Uterus (tissue), 2 donors: ENCODE measurements at regions not wholly inside any gene's neighbourhood (a gene's known extent, or its start where the extent isn't known, plus 50 kb on each side); places are given as distances from the start of the nearest gene placed in this dataset.

Experiments used
- POLR2A ChIP-seq, 2 donors: fragments of 450-650 bp; IDR thresholded peaks; one replicate each; pipeline ENCODE4 v1.6.1; 2016; ENCODE audit warnings: antibody characterized with exemption in 2 of 2, mild to moderate bottlenecking in 1 of 2, moderate library complexity in 1 of 2
- TF ChIP-seq, protein P1 (sequence below), 4 experiments: fragments of 200-600 bp in 2 of 4; fragments of 450-650 bp in 2 of 4; sonication (generic) in 2 of 4; IDR thresholded peaks; one replicate each; pipeline ENCODE4 v1.5.1; 2016 to 2019; ENCODE audit warnings: antibody characterized with exemption in 4 of 4, mild to moderate bottlenecking in 2 of 4, moderate library complexity in 1 of 4

DNA sequence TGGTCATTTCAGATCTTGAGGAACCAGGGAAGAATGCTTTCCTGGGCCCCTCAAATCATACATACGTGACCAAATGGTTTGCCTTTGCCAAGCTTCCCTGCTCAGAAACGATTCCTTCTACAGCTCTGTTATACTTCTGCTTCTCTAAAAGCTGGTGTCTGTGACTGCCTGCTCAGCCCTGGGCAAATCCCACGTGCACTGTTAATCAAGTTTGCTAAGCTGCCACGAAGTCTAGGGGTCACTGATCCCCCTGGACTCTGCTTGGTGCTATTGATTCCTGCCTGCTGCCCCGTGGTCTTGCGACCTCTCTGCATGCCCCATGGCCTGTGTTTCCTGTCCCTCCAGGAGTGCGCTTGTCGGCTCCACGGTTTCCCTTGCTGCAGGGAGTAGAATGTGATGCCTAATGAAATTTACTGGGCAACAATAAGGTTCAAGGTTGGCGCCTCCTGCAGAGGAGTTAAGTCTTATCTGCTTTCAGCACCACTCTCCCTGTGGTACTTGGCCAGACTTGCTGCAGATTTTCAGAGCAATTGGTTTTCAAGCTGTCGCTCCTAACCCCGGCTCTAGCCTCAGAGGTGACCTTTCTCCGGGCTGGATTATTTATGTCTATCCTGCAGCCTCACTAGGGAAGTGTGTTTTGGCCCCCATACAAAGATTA lies 201.6 kb upstream of the FZD8 start:
- TF ChIP-seq POLR2A (IDR thresholded peaks at IDR 0.05), result no peak
- TF ChIP-seq, protein P1, sequence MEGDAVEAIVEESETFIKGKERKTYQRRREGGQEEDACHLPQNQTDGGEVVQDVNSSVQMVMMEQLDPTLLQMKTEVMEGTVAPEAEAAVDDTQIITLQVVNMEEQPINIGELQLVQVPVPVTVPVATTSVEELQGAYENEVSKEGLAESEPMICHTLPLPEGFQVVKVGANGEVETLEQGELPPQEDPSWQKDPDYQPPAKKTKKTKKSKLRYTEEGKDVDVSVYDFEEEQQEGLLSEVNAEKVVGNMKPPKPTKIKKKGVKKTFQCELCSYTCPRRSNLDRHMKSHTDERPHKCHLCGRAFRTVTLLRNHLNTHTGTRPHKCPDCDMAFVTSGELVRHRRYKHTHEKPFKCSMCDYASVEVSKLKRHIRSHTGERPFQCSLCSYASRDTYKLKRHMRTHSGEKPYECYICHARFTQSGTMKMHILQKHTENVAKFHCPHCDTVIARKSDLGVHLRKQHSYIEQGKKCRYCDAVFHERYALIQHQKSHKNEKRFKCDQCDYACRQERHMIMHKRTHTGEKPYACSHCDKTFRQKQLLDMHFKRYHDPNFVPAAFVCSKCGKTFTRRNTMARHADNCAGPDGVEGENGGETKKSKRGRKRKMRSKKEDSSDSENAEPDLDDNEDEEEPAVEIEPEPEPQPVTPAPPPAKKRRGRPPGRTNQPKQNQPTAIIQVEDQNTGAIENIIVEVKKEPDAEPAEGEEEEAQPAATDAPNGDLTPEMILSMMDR (IDR thresholded peaks at IDR 0.05), result no peak
